ENCODE measurements at regions not wholly inside any gene's neighbourhood (a gene's known extent, or its start where the extent isn't known, plus 50 kb on each side); places are given as distances from the start of the nearest gene placed in this dataset.
"Not testable (repeated sequence)": the region's sequence is repeated elsewhere in the genome, so short reads cannot be mapped to it uniquely, and the experiment has no call there.

GRCh38 chr12:75658901-75659823, 147.8 kb upstream of the KRR1 start:
- H3K36me3 Mint-ChIP-seq: no peaks in the 10 kb centered on the region
- H3K9me3 Mint-ChIP-seq: no peaks in the 10 kb centered on the region
- DNase-seq (ENCODE audit: low spot score in 2 of 2) (peak in 1 of 2 donors; percentile 11), ATAC-seq (peak; percentile 75 to 83)
- no peak overlapping the region for H3K27ac Mint-ChIP-seq

GRCh38 chr12:75658286-75658685, 146.9 kb upstream of the KRR1 start:
- DNase-seq (ENCODE audit: low spot score in 2 of 2): no peak
- Mint-ChIP-seq H3K27ac (no peak overlapping the region), H3K36me3 (no peaks in the 10 kb centered on the region), H3K9me3 (no peaks in the 10 kb centered on the region)
- ATAC-seq: no peak

- no peak for ATAC-seq
- Mint-ChIP-seq H3K9me3 (no peaks in the 10 kb centered on the region), H3K36me3 (no peaks in the 10 kb centered on the region), H3K27ac (no peak overlapping the region)
- no peak for DNase-seq (ENCODE audit: low spot score in 2 of 2)
Observed at GRCh38 chr12:75657831-75658230, 146.4 kb upstream of the KRR1 start.

GRCh38 chr12:75657354-75657753, 145.9 kb upstream of the KRR1 start:
- H3K27ac Mint-ChIP-seq; H3K36me3 Mint-ChIP-seq; DNase-seq (ENCODE audit: low spot score in 2 of 2); H3K9me3 Mint-ChIP-seq; ATAC-seq: not testable (repeated sequence)

- Mint-ChIP-seq H3K27ac (no peak overlapping the region), H3K36me3 (no peaks in the 10 kb centered on the region), H3K9me3 (no peaks in the 10 kb centered on the region)
- DNase-seq (ENCODE audit: low spot score in 2 of 2) (no peak), ATAC-seq (no peak)
Observed at GRCh38 chr12:75656648-75657047, 145.2 kb upstream of the KRR1 start.

- Mint-ChIP-seq H3K9me3 (no peaks in the 10 kb centered on the region), H3K27ac (no peak overlapping the region), H3K36me3 (no peaks in the 10 kb centered on the region)
- no peak for DNase-seq (ENCODE audit: low spot score in 2 of 2)
- no peak for ATAC-seq
Observed at GRCh38 chr12:75656210-75656609, 144.8 kb upstream of the KRR1 start.

GRCh38 chr12:75655315-75655806, 144.0 kb upstream of the KRR1 start:
- Mint-ChIP-seq H3K9me3 (no peaks in the 10 kb centered on the region), H3K36me3 (no peaks in the 10 kb centered on the region), H3K27ac (no peak overlapping the region)
- ATAC-seq (peak; percentile 57 to 63), DNase-seq (ENCODE audit: low spot score in 2 of 2) (no peak)

- DNase-seq (ENCODE audit: low spot score in 2 of 2) (no peak), ATAC-seq (no peak)
- no peaks in the 10 kb centered on the region for H3K36me3 Mint-ChIP-seq
- H3K27ac Mint-ChIP-seq: no peak overlapping the region
- no peaks in the 10 kb centered on the region for H3K9me3 Mint-ChIP-seq
Observed at GRCh38 chr12:75651342-75651695, 139.9 kb upstream of the KRR1 start.

- H3K36me3 Mint-ChIP-seq: no peaks in the 10 kb centered on the region
- DNase-seq (ENCODE audit: low spot score in 2 of 2) (no peak), ATAC-seq (no peak)
- H3K27ac Mint-ChIP-seq: no peak overlapping the region
- no peaks in the 10 kb centered on the region for H3K9me3 Mint-ChIP-seq
Observed at GRCh38 chr12:75650595-75651341, 139.4 kb upstream of the KRR1 start.

GRCh38 chr12:75650100-75650499, 138.7 kb upstream of the KRR1 start:
- ATAC-seq (no peak), DNase-seq (ENCODE audit: low spot score in 2 of 2) (no peak)
- no peaks in the 10 kb centered on the region for H3K36me3 Mint-ChIP-seq
- H3K27ac Mint-ChIP-seq: no peak overlapping the region
- H3K9me3 Mint-ChIP-seq: no peaks in the 10 kb centered on the region

- no peak for ATAC-seq
- Mint-ChIP-seq H3K9me3 (no peaks in the 10 kb centered on the region), H3K36me3 (no peaks in the 10 kb centered on the region), H3K27ac (no peak overlapping the region)
- no peak for DNase-seq (ENCODE audit: low spot score in 2 of 2)
Observed at GRCh38 chr12:75648856-75649255, 137.4 kb upstream of the KRR1 start.

GRCh38 chr12:75646329-75647210, 135.2 kb upstream of the KRR1 start:
- no peak for ATAC-seq
- Mint-ChIP-seq H3K36me3 (no peaks in the 10 kb centered on the region), H3K27ac (no peak overlapping the region), H3K9me3 (no peaks in the 10 kb centered on the region)
- no peak for DNase-seq (ENCODE audit: low spot score in 2 of 2)

GRCh38 chr12:75644472-75645072, 133.2 kb upstream of the KRR1 start:
- no peak for ATAC-seq
- no peak for DNase-seq (ENCODE audit: low spot score in 2 of 2)
- Mint-ChIP-seq H3K9me3 (no peaks in the 10 kb centered on the region), H3K36me3 (no peaks in the 10 kb centered on the region), H3K27ac (no peak overlapping the region)

- not testable (repeated sequence) for H3K27ac Mint-ChIP-seq; H3K9me3 Mint-ChIP-seq; H3K36me3 Mint-ChIP-seq; DNase-seq (ENCODE audit: low spot score in 2 of 2); ATAC-seq
Observed at GRCh38 chr12:75643119-75643518, 131.7 kb upstream of the KRR1 start.

- peak in 1 of 2 donors; percentile 40 for ATAC-seq
Observed at GRCh38 chr12:75642226-75642625, 130.8 kb upstream of the KRR1 start.

GRCh38 chr12:75641031-75641780, 129.8 kb upstream of the KRR1 start:
- H3K27ac Mint-ChIP-seq: peak overlapping the region; percentile 59 to 76
- peak; percentile 93 for ATAC-seq
- H3K36me3 Mint-ChIP-seq: no peaks in the 10 kb centered on the region
- no peaks in the 10 kb centered on the region for H3K9me3 Mint-ChIP-seq
- peak in 1 of 2 donors; percentile 28 for DNase-seq (ENCODE audit: low spot score in 2 of 2)

More at GRCh38 chr12:75642226-75642625, 130.8 kb upstream of the KRR1 start:
- DNase-seq (ENCODE audit: low spot score in 2 of 2): no peak
- Mint-ChIP-seq H3K36me3 (no peaks in the 10 kb centered on the region), H3K9me3 (no peaks in the 10 kb centered on the region), H3K27ac (no peak overlapping the region)

All from activated naive CD4-positive, alpha-beta T cell treated with anti-CD3 and anti-CD28 coated beads, Interleukin-2, amount 50 U/mL, for 72 hours (primary cell).